Type B pancreatic cell (in vitro differentiated cells): ENCODE measurements at regions not wholly inside any gene's neighbourhood (a gene's known extent, or its start where the extent isn't known, plus 50 kb on each side); places are given as distances from the start of the nearest gene placed in this dataset.

ENCODE experiments used
- DNase-seq: peaks from one replicate; pipeline ENCODE4 v3.0.0; 2021; ENCODE audit warnings: mixed read lengths; ENCODE audit not compliant: unreplicated experiment; ENCODE audit errors: extremely low spot score
- H3K27ac Mint-ChIP-seq: 2 replicates; pipeline ENCODE4 v1.8.0; 2021; ENCODE audit warnings: mild to moderate bottlenecking, mixed read lengths
- H3K27me3 Mint-ChIP-seq: 2 replicates; pipeline ENCODE4 v1.8.0; 2021; ENCODE audit warnings: mixed read lengths
- H3K36me3 Mint-ChIP-seq: 2 replicates; pipeline ENCODE4 v1.8.0; 2021; ENCODE audit warnings: mixed read lengths
- H3K4me1 Mint-ChIP-seq: one replicate; pipeline ENCODE4 v1.8.0; 2021; ENCODE audit warnings: mixed read lengths; ENCODE audit not compliant: unreplicated experiment
- H3K4me3 Mint-ChIP-seq: 2 replicates; pipeline ENCODE4 v1.8.0; 2021; ENCODE audit warnings: mild to moderate bottlenecking, mixed read lengths
- H3K9me3 Mint-ChIP-seq: 2 replicates; pipeline ENCODE4 v1.8.0; 2021; ENCODE audit warnings: mixed read lengths
- TF ChIP-seq, protein P1 (sequence below): fragments of 200-600 bp; sonication (generic); conservative IDR thresholded peaks from 2 replicates; pipeline ENCODE4 v1.5.0; 2021; ENCODE audit warnings: antibody characterized with exemption, mild to moderate bottlenecking

DNA sequence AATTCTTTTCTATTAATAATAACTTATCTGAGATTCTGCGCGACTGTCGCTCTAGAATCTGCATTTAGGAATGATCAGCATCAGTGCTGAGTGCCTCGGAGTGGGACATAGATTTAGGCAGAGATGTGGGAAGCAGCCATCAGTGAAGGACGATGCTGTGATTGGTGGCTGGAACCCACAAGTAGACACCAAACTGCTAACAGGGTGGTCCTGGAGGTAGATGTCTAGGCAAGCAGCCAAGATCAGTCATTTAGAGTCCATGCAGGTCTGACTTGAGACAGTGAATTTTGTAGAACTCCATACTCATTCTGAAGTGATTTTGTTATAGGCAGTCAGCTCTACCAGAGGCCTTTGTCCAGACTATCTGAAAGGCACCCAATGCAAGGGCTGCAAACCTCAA, 51.8 kb upstream of the LYST start:
- H3K4me1 Mint-ChIP-seq: peaks cover 53% of the 10 kb centered on the region
- H3K36me3 Mint-ChIP-seq: no peaks in the 10 kb centered on the region
- no peak overlapping the region for H3K4me3 Mint-ChIP-seq
- no peak for DNase-seq
- H3K27me3 Mint-ChIP-seq: peaks cover 7% of the 10 kb centered on the region
- no peaks in the 10 kb centered on the region for H3K9me3 Mint-ChIP-seq
- no peak overlapping the region for H3K27ac Mint-ChIP-seq
- TF ChIP-seq, protein P1, sequence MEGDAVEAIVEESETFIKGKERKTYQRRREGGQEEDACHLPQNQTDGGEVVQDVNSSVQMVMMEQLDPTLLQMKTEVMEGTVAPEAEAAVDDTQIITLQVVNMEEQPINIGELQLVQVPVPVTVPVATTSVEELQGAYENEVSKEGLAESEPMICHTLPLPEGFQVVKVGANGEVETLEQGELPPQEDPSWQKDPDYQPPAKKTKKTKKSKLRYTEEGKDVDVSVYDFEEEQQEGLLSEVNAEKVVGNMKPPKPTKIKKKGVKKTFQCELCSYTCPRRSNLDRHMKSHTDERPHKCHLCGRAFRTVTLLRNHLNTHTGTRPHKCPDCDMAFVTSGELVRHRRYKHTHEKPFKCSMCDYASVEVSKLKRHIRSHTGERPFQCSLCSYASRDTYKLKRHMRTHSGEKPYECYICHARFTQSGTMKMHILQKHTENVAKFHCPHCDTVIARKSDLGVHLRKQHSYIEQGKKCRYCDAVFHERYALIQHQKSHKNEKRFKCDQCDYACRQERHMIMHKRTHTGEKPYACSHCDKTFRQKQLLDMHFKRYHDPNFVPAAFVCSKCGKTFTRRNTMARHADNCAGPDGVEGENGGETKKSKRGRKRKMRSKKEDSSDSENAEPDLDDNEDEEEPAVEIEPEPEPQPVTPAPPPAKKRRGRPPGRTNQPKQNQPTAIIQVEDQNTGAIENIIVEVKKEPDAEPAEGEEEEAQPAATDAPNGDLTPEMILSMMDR: no peak

DNA sequence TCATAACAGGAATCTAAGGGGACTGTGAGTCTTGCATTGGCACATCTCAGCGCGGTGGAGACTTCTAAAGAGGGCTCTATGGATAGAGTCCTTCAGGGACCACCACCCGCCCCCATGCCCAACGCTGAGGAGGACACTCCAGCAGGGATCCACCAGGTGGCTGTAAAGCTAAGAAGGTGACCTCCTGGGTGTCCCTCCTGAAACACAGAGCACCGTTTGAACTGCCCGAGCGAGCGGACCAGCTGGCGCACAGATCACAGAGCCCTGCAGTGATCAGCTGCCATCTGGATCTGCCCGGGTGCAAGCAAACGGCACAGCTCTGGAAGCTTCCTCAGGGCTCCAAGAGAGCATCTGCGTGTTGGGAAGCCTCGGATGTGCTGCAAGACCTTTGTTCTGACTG, 51.3 kb upstream of the LYST start:
- Mint-ChIP-seq H3K36me3 (no peaks in the 10 kb centered on the region), H3K4me1 (peaks cover 53% of the 10 kb centered on the region), H3K27me3 (peaks cover 4% of the 10 kb centered on the region), H3K4me3 (no peak overlapping the region), H3K27ac (no peak overlapping the region), H3K9me3 (no peaks in the 10 kb centered on the region)
- TF ChIP-seq, protein P1: no peak
- no peak for DNase-seq

DNA sequence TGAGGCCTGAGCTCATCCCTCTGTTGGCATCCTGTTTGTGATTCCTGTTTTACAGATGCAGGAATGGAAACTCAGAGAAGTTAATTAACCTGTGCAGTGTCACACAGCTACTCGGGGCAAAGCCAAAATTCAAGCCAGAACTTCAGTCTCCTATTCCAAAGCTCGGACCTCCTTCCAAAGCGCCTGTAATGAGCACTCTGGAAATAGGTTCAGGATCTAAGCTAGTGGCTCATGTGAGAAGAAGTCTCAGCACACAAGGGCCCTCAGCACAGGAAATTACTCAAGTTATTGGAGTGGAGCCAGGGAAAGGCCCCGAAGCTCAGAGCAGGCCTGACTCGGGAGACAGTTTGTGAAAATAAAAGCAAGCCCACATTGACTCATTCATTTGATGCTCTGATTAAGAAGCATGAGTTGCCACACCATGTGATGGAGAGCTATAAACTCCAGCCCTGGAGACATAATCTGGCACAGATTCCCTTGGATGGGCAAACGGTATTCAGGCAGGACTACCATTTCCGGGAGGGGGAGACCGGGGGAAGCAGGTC, 50.6 kb upstream of the LYST start:
- TF ChIP-seq, protein P1: no peak
- Mint-ChIP-seq H3K4me1 (peaks cover 48% of the 10 kb centered on the region), H3K4me3 (no peak overlapping the region), H3K27ac (no peak overlapping the region), H3K36me3 (no peaks in the 10 kb centered on the region), H3K27me3 (no peaks in the 10 kb centered on the region), H3K9me3 (no peaks in the 10 kb centered on the region)
- DNase-seq: no peak
